Astrocyte (in vitro differentiated cells and primary cell): ENCODE measurements at regions not wholly inside any gene's neighbourhood (a gene's known extent, or its start where the extent isn't known, plus 50 kb on each side); places are given as distances from the start of the nearest gene placed in this dataset.
"Not testable (repeated sequence)": the region's sequence is repeated elsewhere in the genome, so short reads cannot be mapped to it uniquely, and the experiment has no call there.

Source experiments
- DNase-seq: peaks from one replicate; pipeline ENCODE4 v3.0.0-alpha.2; 2010; ENCODE audit warnings: low read depth
- FAIRE-seq: peaks from 2 replicates; lab custom pipeline; 2011; peaks lifted over from hg19 to GRCh38; lab: Jason Lieb, UNC
- H2AFZ ChIP-seq: 2 replicates; pipeline ENCODE4 v1.6.0; 2012; ENCODE audit warnings: low read depth, low read length, inconsistent platforms
- H3K27ac ChIP-seq: 2 replicates; pipeline ENCODE4 v1.5.1; 2011; ENCODE audit warnings: low read depth, low read length, inconsistent platforms
- H3K27me3 ChIP-seq: 2 replicates; pipeline ENCODE4 v1.6.0; 2011; ENCODE audit warnings: low read length, inconsistent platforms; ENCODE audit not compliant: insufficient read depth
- H3K36me3 ChIP-seq: 2 replicates; pipeline ENCODE4 v1.5.1; 2011; ENCODE audit warnings: low read length, inconsistent platforms; ENCODE audit not compliant: insufficient read depth
- H3K4me1 ChIP-seq: 2 replicates; pipeline ENCODE4 v1.5.1; 2011; ENCODE audit warnings: low read length, inconsistent platforms; ENCODE audit not compliant: insufficient read depth
- H3K4me2 ChIP-seq: 2 replicates; pipeline ENCODE4 v1.6.0; 2012; ENCODE audit warnings: low read length, inconsistent platforms
- H3K4me3 ChIP-seq: 2 replicates; pipeline ENCODE4 v1.5.1; 2011; ENCODE audit warnings: low read depth, mild to moderate bottlenecking, low read length, inconsistent platforms; ENCODE audit not compliant: insufficient read depth
- H3K79me2 ChIP-seq: 2 replicates; pipeline ENCODE4 v1.6.0; 2012; ENCODE audit warnings: mild to moderate bottlenecking, low read length, inconsistent platforms; ENCODE audit not compliant: insufficient read depth
- H3K9ac ChIP-seq: 2 replicates; pipeline ENCODE4 v1.6.0; 2012; ENCODE audit warnings: mild to moderate bottlenecking, low read length, inconsistent platforms
- H3K9me3 ChIP-seq: 2 replicates; pipeline ENCODE4 v1.5.1; 2012; ENCODE audit warnings: low read depth, mild to moderate bottlenecking, low read length, inconsistent platforms; ENCODE audit not compliant: insufficient read depth
- H4K20me1 ChIP-seq: 2 replicates; pipeline ENCODE4 v1.6.0; 2012; ENCODE audit warnings: low read length, inconsistent platforms; ENCODE audit not compliant: insufficient read depth
- H3K27ac Mint-ChIP-seq: one replicate; pipeline ENCODE4 v1.8.0; 2021; ENCODE audit warnings: mild to moderate bottlenecking, mixed read lengths; ENCODE audit not compliant: unreplicated experiment
- H3K27me3 Mint-ChIP-seq: one replicate; pipeline ENCODE4 v1.8.0; 2021; ENCODE audit warnings: low read depth, mixed read lengths; ENCODE audit not compliant: unreplicated experiment
- H3K36me3 Mint-ChIP-seq: one replicate; pipeline ENCODE4 v1.8.0; 2021; ENCODE audit warnings: low read depth, mixed read lengths; ENCODE audit not compliant: unreplicated experiment
- H3K4me1 Mint-ChIP-seq: one replicate; pipeline ENCODE4 v1.8.0; 2021; ENCODE audit warnings: low read depth, mixed read lengths; ENCODE audit not compliant: unreplicated experiment
- H3K4me3 Mint-ChIP-seq: one replicate; pipeline ENCODE4 v1.8.0; 2021; ENCODE audit warnings: mild to moderate bottlenecking, moderate library complexity, mixed read lengths; ENCODE audit not compliant: unreplicated experiment
- H3K9me3 Mint-ChIP-seq: one replicate; pipeline ENCODE4 v1.8.0; 2021; ENCODE audit warnings: mild to moderate bottlenecking, mixed read lengths; ENCODE audit not compliant: unreplicated experiment
- EZH2 ChIP-seq: IDR thresholded peaks from 2 replicates; pipeline ENCODE4 v1.6.1; 2012; ENCODE audit warnings: mild to moderate bottlenecking, low read length, inconsistent platforms; ENCODE audit not compliant: insufficient read depth
- TF ChIP-seq, protein P1 (sequence below): IDR thresholded peaks from 2 replicates; pipeline ENCODE4 v1.5.1; 2011; ENCODE audit warnings: low read depth, mild to moderate bottlenecking, inconsistent platforms, low read length, moderate library complexity; ENCODE audit not compliant: insufficient read depth

DNA sequence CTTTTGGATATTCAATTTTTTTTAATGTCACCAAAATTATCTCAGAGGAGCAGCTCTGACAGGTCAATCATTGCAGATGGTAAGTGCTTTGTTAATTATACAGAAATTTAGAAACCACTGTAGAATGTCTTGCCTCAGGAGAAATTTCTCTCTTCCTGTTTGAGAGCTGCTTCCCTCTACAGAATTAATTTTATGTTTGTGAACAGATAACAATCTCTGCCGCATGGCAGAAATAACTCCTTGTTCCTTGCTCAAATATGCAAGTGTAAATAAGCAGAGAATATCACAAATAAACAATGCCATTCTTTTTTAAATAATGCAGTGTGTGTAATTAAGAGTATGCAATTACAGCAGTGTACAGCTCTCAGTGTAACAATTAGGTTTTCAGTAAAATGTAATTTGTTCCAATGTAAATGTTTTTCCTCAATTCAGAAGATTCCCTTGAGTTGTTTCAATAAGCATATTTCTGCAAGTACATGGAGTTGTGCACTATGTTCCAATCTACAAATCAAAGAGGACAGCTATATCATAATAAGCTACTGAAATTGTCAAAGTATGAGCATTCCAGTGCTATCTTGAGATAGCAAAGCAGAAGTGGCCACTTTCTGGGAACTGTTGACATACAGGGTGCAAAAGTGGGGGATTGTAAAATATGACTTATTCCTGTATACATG is 1012.8 kb downstream of the MAT2B start:
- TF ChIP-seq, protein P1, sequence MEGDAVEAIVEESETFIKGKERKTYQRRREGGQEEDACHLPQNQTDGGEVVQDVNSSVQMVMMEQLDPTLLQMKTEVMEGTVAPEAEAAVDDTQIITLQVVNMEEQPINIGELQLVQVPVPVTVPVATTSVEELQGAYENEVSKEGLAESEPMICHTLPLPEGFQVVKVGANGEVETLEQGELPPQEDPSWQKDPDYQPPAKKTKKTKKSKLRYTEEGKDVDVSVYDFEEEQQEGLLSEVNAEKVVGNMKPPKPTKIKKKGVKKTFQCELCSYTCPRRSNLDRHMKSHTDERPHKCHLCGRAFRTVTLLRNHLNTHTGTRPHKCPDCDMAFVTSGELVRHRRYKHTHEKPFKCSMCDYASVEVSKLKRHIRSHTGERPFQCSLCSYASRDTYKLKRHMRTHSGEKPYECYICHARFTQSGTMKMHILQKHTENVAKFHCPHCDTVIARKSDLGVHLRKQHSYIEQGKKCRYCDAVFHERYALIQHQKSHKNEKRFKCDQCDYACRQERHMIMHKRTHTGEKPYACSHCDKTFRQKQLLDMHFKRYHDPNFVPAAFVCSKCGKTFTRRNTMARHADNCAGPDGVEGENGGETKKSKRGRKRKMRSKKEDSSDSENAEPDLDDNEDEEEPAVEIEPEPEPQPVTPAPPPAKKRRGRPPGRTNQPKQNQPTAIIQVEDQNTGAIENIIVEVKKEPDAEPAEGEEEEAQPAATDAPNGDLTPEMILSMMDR = no peak
- no peak for TF ChIP-seq EZH2
- Mint-ChIP-seq H3K27ac (no peak overlapping the region), H3K4me3 (no peak overlapping the region), H3K36me3 (no peaks in the 10 kb centered on the region), H3K27me3 (no peaks in the 10 kb centered on the region), H3K4me1 (peaks cover 3% of the 10 kb centered on the region), H3K9me3 (no peaks in the 10 kb centered on the region)
- Histone ChIP-seq H3K4me2 (no peak overlapping the region), H4K20me1 (no peaks in the 10 kb centered on the region), H3K79me2 (no peaks in the 10 kb centered on the region), H3K4me1 (no peaks in the 10 kb centered on the region), H2AFZ (no peak overlapping the region), H3K9ac (no peak overlapping the region), H3K27ac (no peak overlapping the region), H3K4me3 (no peak overlapping the region), H3K27me3 (no peaks in the 10 kb centered on the region), H3K9me3 (no peaks in the 10 kb centered on the region), H3K36me3 (no peaks in the 10 kb centered on the region)
- DNase-seq (no peak), FAIRE-seq (no peak)

DNA sequence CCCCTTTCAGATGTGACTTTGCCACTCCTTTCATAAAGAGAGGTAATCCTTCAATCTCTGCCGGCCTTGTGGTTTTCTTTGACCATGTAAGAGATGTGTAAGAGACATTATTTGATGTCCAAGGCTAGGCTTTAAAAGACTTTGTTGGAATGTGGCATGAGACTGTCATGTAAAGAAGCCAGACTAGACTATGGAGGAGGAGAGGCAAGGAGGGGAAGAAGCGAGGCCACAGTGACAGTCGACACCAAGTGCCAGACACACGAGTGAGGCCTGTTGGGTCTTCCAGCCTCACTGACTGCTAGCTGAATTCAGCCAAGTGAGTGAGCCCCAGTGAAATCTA is 1013.3 kb downstream of the MAT2B start:
- Histone ChIP-seq H3K9me3 (no peaks in the 10 kb centered on the region), H3K36me3 (no peaks in the 10 kb centered on the region), H3K27ac (no peak overlapping the region), H3K4me3 (no peak overlapping the region), H2AFZ (no peak overlapping the region), H4K20me1 (no peaks in the 10 kb centered on the region), H3K4me2 (no peak overlapping the region), H3K4me1 (no peaks in the 10 kb centered on the region), H3K27me3 (no peaks in the 10 kb centered on the region), H3K79me2 (no peaks in the 10 kb centered on the region), H3K9ac (no peak overlapping the region)
- peaks cover 3% of the 10 kb centered on the region for H3K4me1 Mint-ChIP-seq
- FAIRE-seq (no peak), DNase-seq (no peak)
- no peak overlapping the region for H3K27ac Mint-ChIP-seq
- H3K36me3 Mint-ChIP-seq = no peaks in the 10 kb centered on the region
- no peaks in the 10 kb centered on the region for H3K27me3 Mint-ChIP-seq
- no peak overlapping the region for H3K4me3 Mint-ChIP-seq
- no peak for TF ChIP-seq EZH2
- TF ChIP-seq, protein P1 = no peak
- no peaks in the 10 kb centered on the region for H3K9me3 Mint-ChIP-seq

DNA sequence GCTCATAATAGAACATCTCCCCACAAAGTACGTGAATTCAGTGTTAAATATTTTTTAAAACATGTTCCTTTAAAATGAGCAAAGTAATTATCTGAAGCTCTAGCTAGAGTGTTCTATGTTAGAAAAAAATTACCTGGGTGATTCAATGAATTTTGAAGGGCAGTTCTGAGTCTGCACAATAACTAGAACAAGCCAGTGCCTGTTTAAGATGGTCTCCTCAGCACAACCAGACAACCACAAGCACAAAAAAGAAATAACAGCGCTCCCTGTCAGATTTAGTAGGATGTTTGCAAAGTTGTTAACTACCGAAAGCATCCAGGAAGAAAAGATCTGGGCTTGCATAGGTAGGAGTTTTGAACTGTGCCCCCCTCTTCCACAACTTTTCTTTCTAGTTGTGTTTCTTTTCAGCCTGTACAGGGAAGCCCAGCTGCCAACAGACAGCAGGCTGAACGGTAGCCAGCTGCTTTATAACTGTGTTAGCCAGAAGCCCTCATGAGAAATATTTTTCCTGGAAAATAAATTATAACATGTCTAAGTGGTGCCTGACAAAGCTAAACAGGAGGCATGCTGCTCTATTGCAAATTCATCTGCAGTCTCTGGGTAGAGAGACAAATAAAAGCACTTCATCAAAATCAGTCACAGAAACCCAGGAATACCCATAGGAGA is 1026.9 kb downstream of the MAT2B start:
- H3K36me3 Mint-ChIP-seq = no peaks in the 10 kb centered on the region
- H3K27ac Mint-ChIP-seq = no peak overlapping the region
- H3K36me3 ChIP-seq = no peaks in the 10 kb centered on the region
- H3K27ac ChIP-seq = no peak overlapping the region
- no peaks in the 10 kb centered on the region for H3K9me3 Mint-ChIP-seq
- H3K4me3 ChIP-seq = no peak overlapping the region
- H3K4me3 Mint-ChIP-seq = no peak overlapping the region
- H3K4me1 ChIP-seq = no peaks in the 10 kb centered on the region
- H2AFZ ChIP-seq = no peak overlapping the region
- H4K20me1 ChIP-seq = no peaks in the 10 kb centered on the region
- H3K4me2 ChIP-seq = no peak overlapping the region
- no peak for FAIRE-seq
- H3K27me3 ChIP-seq = no peaks in the 10 kb centered on the region
- H3K9ac ChIP-seq = no peak overlapping the region
- TF ChIP-seq EZH2 = no peak
- TF ChIP-seq, protein P1 = no peak
- no peak for DNase-seq
- H3K27me3 Mint-ChIP-seq = no peaks in the 10 kb centered on the region
- H3K4me1 Mint-ChIP-seq = no peaks in the 10 kb centered on the region
- H3K9me3 ChIP-seq = no peaks in the 10 kb centered on the region
- no peaks in the 10 kb centered on the region for H3K79me2 ChIP-seq

DNA sequence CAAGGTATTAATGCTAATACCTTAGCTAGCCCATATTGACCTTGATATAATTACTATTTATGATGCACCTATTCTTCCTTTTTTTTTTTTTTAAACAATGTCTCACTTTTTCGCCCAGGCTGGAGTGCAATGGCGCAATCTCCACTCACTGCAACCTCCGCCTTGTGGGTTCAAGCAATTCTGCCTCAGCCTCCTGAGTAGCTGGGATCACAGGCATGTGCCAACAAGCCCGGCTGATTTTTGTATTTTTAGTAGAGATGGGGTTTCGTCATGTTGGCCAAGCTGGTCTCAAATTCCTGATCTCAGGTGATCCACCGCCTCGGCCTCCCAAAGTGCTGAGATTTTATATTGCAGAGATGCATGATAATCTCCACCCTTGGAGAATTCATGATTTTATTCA is 1028.0 kb downstream of the MAT2B start:
- H3K36me3 Mint-ChIP-seq, H3K79me2 ChIP-seq, H3K27me3 ChIP-seq, H3K27ac Mint-ChIP-seq, H3K4me1 ChIP-seq, H3K36me3 ChIP-seq, H3K27me3 Mint-ChIP-seq, FAIRE-seq, H3K9ac ChIP-seq, H3K27ac ChIP-seq, H4K20me1 ChIP-seq, H3K4me3 ChIP-seq, H3K9me3 Mint-ChIP-seq, H2AFZ ChIP-seq, H3K4me1 Mint-ChIP-seq, H3K4me3 Mint-ChIP-seq, H3K9me3 ChIP-seq, H3K4me2 ChIP-seq, DNase-seq: not testable (repeated sequence)
